ENCODE measurements at regions not wholly inside any gene's neighbourhood (a gene's known extent, or its start where the extent isn't known, plus 50 kb on each side); places are given as distances from the start of the nearest gene placed in this dataset.

DNA sequence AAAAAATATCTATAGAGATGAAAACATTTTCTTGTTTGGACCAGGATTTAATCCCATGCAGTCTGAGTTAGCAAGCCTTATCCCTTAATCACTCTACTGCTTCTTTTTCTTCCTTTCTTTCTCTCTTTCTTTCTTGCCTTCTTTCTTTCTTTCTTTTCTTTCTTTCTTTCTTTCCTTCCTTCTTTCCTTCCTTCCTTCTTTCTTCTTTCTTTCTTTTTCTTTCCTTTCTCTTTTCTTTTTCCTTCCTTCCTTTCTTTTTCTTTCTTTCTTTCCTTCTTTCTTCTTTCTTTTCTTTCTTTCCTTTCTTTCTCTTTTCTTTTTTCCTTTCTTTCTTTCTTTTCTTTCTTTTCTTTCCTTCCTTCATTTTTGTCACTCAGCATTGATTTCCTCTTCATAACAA, 434.6 kb downstream of the FAT4 start:
- Histone ChIP-seq H3K4me3 (no peak overlapping the region), H3K27me3 (no peaks in the 10 kb centered on the region), H3K9me3 (replicated peaks in 1 of 3) (no peaks in the 10 kb centered on the region), H3K36me3 (replicated peaks in 1 of 2) (no peaks in the 10 kb centered on the region), H3K4me1 (replicated peaks in 1 of 2) (no peaks in the 10 kb centered on the region), H3K27ac (no peak overlapping the region)
- no peak for DNase-seq
- no peak for TF ChIP-seq POLR2A (IDR thresholded peaks at IDR 0.05)
- TF ChIP-seq, protein P1, sequence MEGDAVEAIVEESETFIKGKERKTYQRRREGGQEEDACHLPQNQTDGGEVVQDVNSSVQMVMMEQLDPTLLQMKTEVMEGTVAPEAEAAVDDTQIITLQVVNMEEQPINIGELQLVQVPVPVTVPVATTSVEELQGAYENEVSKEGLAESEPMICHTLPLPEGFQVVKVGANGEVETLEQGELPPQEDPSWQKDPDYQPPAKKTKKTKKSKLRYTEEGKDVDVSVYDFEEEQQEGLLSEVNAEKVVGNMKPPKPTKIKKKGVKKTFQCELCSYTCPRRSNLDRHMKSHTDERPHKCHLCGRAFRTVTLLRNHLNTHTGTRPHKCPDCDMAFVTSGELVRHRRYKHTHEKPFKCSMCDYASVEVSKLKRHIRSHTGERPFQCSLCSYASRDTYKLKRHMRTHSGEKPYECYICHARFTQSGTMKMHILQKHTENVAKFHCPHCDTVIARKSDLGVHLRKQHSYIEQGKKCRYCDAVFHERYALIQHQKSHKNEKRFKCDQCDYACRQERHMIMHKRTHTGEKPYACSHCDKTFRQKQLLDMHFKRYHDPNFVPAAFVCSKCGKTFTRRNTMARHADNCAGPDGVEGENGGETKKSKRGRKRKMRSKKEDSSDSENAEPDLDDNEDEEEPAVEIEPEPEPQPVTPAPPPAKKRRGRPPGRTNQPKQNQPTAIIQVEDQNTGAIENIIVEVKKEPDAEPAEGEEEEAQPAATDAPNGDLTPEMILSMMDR (IDR thresholded peaks at IDR 0.05) = no peak
- intact Hi-C loops (cut with DNase I) = loop anchor here (10.0 kb wide), 1 partner anchor 435 kb away; the partner anchor contains the start of gene FAT4 (in 2 of the 2)

- intact Hi-C loops (cut with DNase I) = no loop called here
- DNase-seq = no peak
- H3K4me3 ChIP-seq = no peak overlapping the region
- H3K36me3 ChIP-seq (replicated peaks in 1 of 2) = no peaks in the 10 kb centered on the region
- no peak overlapping the region for H3K27ac ChIP-seq
- no peaks in the 10 kb centered on the region for H3K27me3 ChIP-seq
- no peaks in the 10 kb centered on the region for H3K9me3 ChIP-seq (replicated peaks in 1 of 3)
- TF ChIP-seq, protein P1 (IDR thresholded peaks at IDR 0.05) = no peak
- TF ChIP-seq POLR2A (IDR thresholded peaks at IDR 0.05) = no peak
- no peaks in the 10 kb centered on the region for H3K4me1 ChIP-seq (replicated peaks in 1 of 2)
- WGBS, 4 donors = 63 to 85% (median 67%) methylated on average over 1 of the region's 1 CpG
These were observed 435.6 kb downstream of the FAT4 start for GRCh38 chr4:125750399-125750798.

GRCh38 chr4:125750828-125751466, 436.2 kb downstream of the FAT4 start:
- peak in 1 of 7 donors; percentile 9 for DNase-seq
- intact Hi-C loops (cut with DNase I) = no loop called here
- WGBS, 4 donors = 38 to 45% (median 41%) methylated on average over 6 of the region's 6 CpGs

GRCh38 chr4:125758438-125758837, 443.7 kb downstream of the FAT4 start:
- no peaks in the 10 kb centered on the region for H3K4me1 ChIP-seq (replicated peaks in 1 of 2)
- H3K27me3 ChIP-seq = no peaks in the 10 kb centered on the region
- TF ChIP-seq, protein P1 (IDR thresholded peaks at IDR 0.05) = no peak
- no peak for TF ChIP-seq POLR2A (IDR thresholded peaks at IDR 0.05)
- intact Hi-C loops (cut with DNase I) = no loop called here
- H3K36me3 ChIP-seq (replicated peaks in 1 of 2) = no peaks in the 10 kb centered on the region
- H3K4me3 ChIP-seq = no peak overlapping the region
- 43 to 62% (median 51%) methylated on average over 1 of the region's 1 CpG for WGBS, 4 donors
- H3K9me3 ChIP-seq (replicated peaks in 1 of 3) = no peaks in the 10 kb centered on the region
- no peak for DNase-seq
- no peak overlapping the region for H3K27ac ChIP-seq

More at GRCh38 chr4:125750828-125751466, 436.2 kb downstream of the FAT4 start:
- Histone ChIP-seq H3K9me3 (replicated peaks in 1 of 3) (no peaks in the 10 kb centered on the region), H3K27me3 (no peaks in the 10 kb centered on the region), H3K27ac (no peak overlapping the region), H3K4me1 (replicated peaks in 1 of 2) (no peaks in the 10 kb centered on the region), H3K36me3 (replicated peaks in 1 of 2) (no peaks in the 10 kb centered on the region), H3K4me3 (no peak overlapping the region)
- no peak for TF ChIP-seq POLR2A (IDR thresholded peaks at IDR 0.05)
- TF ChIP-seq, protein P1 (IDR thresholded peaks at IDR 0.05) = peak in 4 of 6 experiments; percentile 25 to 36 (median 28)
